IPS-15b (cell line): ENCODE measurements at regions not wholly inside any gene's neighbourhood (a gene's known extent, or its start where the extent isn't known, plus 50 kb on each side); places are given as distances from the start of the nearest gene placed in this dataset.
"Not testable (repeated sequence)": the region's sequence is repeated elsewhere in the genome, so short reads cannot be mapped to it uniquely, and the experiment has no call there.

Experiments used
- H3K27me3 ChIP-seq: one replicate; pipeline ENCODE4 v1.6.1; 2013; ENCODE audit warnings: low read length; ENCODE audit not compliant: control insufficient read depth, insufficient read depth
- H3K36me3 ChIP-seq: one replicate; pipeline ENCODE4 v1.6.1; 2013; ENCODE audit warnings: low read length; ENCODE audit not compliant: control insufficient read depth, insufficient read depth
- H3K4me1 ChIP-seq: one replicate; pipeline ENCODE4 v1.6.1; 2013; ENCODE audit warnings: mild to moderate bottlenecking, low read length; ENCODE audit not compliant: control insufficient read depth, insufficient read depth
- H3K4me3 ChIP-seq: one replicate; pipeline ENCODE4 v1.5.1; 2013; ENCODE audit warnings: low read depth, low read length
- H3K9ac ChIP-seq: one replicate; pipeline ENCODE4 v1.6.1; 2013; ENCODE audit warnings: low read depth, mild to moderate bottlenecking, low read length
- H3K9me3 ChIP-seq: one replicate; pipeline ENCODE4 v1.6.1; 2013; ENCODE audit warnings: mild to moderate bottlenecking, low read length; ENCODE audit not compliant: control insufficient read depth, insufficient read depth

DNA sequence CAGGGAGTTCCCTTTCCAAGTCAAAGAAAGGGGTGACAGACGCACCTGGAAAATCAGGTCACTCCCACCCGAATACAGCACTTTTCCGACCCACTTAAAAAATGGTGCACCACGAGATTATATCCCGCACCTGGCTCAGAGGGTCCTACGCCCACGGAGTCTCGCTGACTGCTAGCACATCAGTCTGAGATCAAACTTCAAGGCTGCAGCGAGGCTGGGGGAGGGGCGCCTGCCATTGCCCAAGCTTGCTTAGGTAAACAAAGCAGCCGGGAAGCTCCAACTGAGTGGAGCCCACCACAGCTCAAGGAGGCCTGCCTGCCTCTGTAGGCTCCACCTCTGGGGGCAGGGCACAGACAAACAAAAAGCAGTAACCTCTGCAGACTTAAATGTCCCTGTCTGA lies 277.8 kb upstream of the ARHGAP42 start:
- H3K9ac ChIP-seq, H3K4me1 ChIP-seq, H3K9me3 ChIP-seq, H3K36me3 ChIP-seq, H3K27me3 ChIP-seq, H3K4me3 ChIP-seq: not testable (repeated sequence)

- Histone ChIP-seq H3K9ac (no peak overlapping the region), H3K27me3 (no peaks in the 10 kb centered on the region), H3K4me1 (no peaks in the 10 kb centered on the region), H3K4me3 (no peak overlapping the region), H3K36me3 (no peaks in the 10 kb centered on the region), H3K9me3 (no peaks in the 10 kb centered on the region)
These were observed 267.6 kb upstream of the ARHGAP42 start for GRCh38 chr11:100419518-100419917.

DNA sequence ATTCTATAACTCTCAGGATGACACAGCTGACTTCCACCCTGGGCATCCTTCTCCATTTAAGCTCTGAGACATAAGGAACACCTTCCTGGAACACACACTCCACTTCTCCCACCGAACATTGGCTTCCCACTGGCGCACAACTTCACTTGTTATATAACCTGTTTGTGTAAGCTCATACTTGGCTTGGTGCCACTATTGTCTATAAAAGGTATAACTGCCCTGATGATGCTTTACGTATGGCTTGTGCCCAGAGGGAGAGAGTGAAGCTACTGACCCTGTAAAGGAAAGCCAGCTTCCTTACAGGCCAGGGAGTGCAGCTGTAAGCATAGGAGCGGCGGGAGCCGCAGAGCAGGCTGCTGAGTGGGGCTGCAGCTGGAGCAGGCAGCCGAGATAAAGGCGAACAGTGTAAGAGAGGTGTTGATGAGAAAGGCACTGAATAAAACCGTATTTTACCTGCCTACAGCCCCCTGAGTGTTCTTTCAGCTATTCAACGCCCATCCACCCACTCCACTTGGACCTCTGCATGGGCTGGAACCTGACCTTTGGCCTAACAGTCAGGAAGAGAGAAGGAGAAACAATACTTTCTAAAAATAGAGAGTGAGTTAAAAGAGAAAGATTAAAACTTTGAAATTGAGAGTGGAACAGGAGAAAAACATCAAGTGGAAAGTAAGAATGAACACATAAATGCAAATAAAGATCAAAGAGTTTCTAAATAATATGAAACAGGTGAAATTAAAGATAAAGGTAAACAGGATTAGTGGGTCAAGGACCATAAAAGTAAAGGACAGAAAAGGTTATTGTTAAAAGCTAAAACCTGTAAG lies 252.1 kb upstream of the ARHGAP42 start:
- Histone ChIP-seq H3K9me3 (no peaks in the 10 kb centered on the region), H3K36me3 (no peaks in the 10 kb centered on the region), H3K9ac (no peak overlapping the region)

DNA sequence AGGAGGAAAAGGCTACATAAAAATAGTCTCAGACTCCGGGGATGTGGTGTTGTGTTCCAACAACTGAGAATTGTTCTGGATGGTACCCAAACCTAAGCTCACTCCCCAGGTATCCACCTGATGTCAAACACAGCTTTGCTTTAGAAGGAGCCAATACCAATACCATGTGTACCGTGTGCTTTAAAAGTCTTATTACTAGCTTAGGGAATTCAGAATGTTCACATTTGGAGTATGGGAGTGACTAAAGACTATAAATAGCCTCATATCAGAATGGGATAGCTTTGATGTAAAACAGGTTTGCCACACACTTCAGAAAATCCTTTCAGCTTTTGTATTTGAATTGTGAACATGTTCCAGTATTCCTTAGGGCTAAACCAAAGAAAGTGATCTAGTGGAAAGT lies 248.7 kb upstream of the ARHGAP42 start:
- Histone ChIP-seq H3K27me3 (no peaks in the 10 kb centered on the region), H3K4me1 (no peaks in the 10 kb centered on the region), H3K9ac (no peak overlapping the region), H3K4me3 (no peak overlapping the region), H3K36me3 (no peaks in the 10 kb centered on the region), H3K9me3 (no peaks in the 10 kb centered on the region)

More for the DNA sequence above, 252.1 kb upstream of the ARHGAP42 start:
- no peaks in the 10 kb centered on the region for H3K27me3 ChIP-seq
- H3K4me1 ChIP-seq: no peaks in the 10 kb centered on the region
- no peak overlapping the region for H3K4me3 ChIP-seq

- Histone ChIP-seq H3K9ac (no peak overlapping the region), H3K27me3 (no peaks in the 10 kb centered on the region), H3K9me3 (no peaks in the 10 kb centered on the region), H3K36me3 (no peaks in the 10 kb centered on the region), H3K4me3 (no peak overlapping the region), H3K4me1 (no peaks in the 10 kb centered on the region)
These were observed 246.0 kb upstream of the ARHGAP42 start for GRCh38 chr11:100441086-100441485.

DNA sequence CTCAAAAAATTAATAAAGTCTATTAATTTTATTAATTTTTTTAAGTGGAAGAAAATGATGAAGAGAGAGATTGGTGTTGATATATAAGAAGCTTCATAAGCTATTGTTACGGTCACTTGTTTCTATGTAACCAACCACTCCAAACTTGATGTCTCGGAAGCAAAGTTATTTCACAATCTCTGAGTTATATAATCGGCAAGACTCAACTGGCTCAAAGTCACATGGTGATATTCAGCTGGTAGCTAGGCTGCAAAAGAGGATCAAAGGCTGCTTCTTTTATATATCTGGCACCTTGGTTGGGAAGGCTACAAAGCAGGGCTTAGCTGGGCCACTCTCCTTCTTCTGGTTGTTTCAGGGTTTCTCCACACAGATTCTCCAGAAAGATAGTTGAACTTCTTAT lies 245.1 kb upstream of the ARHGAP42 start:
- no peaks in the 10 kb centered on the region for H3K9me3 ChIP-seq
- H3K27me3 ChIP-seq: no peaks in the 10 kb centered on the region
- H3K4me1 ChIP-seq: no peaks in the 10 kb centered on the region
- no peaks in the 10 kb centered on the region for H3K36me3 ChIP-seq
- no peak overlapping the region for H3K4me3 ChIP-seq
- no peak overlapping the region for H3K9ac ChIP-seq

DNA sequence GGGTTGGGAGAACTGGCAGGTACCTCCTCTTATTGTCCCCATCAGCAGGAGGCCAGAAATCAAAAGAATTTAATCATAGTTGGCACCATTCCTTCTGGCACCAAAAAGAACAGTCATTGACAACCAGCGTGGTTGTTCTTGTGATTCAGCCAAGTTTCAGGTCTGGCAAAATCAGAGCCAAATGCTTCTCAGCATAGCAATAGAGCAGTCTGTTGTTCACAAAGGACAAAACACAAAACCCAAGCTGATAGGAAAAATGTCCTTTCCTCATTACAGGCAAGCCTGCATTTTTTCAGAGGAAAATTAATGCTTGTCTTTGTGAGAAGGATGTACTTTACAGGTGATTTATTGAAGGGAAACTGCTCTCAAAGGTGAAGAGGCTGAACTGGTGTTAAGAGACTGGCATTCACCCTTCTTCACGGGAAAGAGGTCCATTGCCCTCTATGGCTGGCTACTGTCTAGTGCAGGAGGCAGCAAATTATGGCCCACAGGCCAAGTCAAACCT lies 241.8 kb upstream of the ARHGAP42 start:
- Histone ChIP-seq H3K9me3 (no peaks in the 10 kb centered on the region), H3K9ac (no peak overlapping the region), H3K4me3 (no peak overlapping the region), H3K27me3 (no peaks in the 10 kb centered on the region), H3K4me1 (no peaks in the 10 kb centered on the region), H3K36me3 (no peaks in the 10 kb centered on the region)

DNA sequence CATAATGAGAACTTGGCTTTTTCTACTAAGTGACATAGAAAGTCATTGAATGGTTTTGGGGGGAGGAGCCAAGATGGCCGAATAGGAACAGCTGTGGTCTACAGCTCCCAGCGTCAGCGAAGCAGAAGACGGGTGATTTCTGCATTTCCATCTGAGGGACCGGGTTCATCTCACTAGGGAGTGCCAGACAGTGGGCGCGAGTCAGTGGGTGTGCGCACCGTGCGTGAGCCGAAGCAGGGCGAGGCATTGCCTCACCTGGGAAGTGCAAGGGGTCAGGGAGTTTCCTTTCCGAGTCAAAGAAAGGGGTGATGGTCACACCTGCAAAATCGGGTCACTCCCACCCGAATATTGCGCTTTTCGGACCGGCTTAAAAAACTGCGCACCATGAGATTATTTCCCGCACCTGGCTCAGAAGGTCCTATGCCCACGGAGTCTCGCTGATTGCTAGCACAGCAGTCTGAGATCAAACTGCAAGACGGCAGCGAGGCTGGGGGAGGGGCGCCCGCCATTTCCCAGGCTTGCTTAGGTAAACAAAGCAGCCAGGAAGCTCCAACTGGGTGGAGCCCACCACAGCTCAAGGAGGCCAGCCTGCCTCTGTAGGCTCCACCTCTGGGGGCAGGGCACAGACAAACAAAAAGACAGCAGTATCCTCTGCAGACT lies 235.2 kb upstream of the ARHGAP42 start:
- H3K4me3 ChIP-seq: peak overlapping the region; percentile 39

DNA sequence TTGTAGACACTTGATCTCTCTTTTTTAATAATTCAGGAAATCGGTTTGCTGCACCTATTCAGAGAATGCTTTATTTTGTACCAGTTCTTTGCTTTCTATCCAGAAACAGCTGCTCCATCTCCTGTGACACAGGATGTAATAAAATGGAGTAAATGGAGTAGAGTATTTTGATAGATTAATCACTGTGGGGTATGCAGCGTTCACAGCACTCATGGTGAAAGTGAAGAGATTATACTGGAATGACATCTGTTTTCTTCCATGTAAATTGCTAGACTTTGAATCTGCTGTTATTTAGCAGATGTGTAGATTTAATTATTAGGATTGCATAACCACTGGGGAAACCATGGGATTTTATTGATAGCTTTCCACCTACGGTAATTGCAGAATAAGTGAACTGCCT lies 227.3 kb upstream of the ARHGAP42 start:
- no peaks in the 10 kb centered on the region for H3K27me3 ChIP-seq
- no peak overlapping the region for H3K4me3 ChIP-seq
- H3K36me3 ChIP-seq: no peaks in the 10 kb centered on the region

More for the DNA sequence above, 235.2 kb upstream of the ARHGAP42 start:
- H3K9me3 ChIP-seq, H3K27me3 ChIP-seq, H3K36me3 ChIP-seq, H3K4me1 ChIP-seq: not testable (repeated sequence)
- H3K9ac ChIP-seq: peak overlapping the region; percentile 24

GRCh38 chr11:100460426-100460825 lies 226.7 kb upstream of the ARHGAP42 start:
- Histone ChIP-seq H3K4me3 (no peak overlapping the region), H3K27me3 (no peaks in the 10 kb centered on the region), H3K9ac (no peak overlapping the region), H3K9me3 (no peaks in the 10 kb centered on the region), H3K4me1 (no peaks in the 10 kb centered on the region), H3K36me3 (no peaks in the 10 kb centered on the region)

More for the DNA sequence above, 227.3 kb upstream of the ARHGAP42 start:
- Histone ChIP-seq H3K4me1 (no peaks in the 10 kb centered on the region), H3K9me3 (no peaks in the 10 kb centered on the region), H3K9ac (no peak overlapping the region)

GRCh38 chr11:100467821-100468508 lies 219.1 kb upstream of the ARHGAP42 start:
- Histone ChIP-seq H3K9me3 (no peaks in the 10 kb centered on the region), H3K36me3 (no peaks in the 10 kb centered on the region), H3K27me3 (no peaks in the 10 kb centered on the region), H3K4me3 (no peak overlapping the region), H3K4me1 (no peaks in the 10 kb centered on the region), H3K9ac (no peak overlapping the region)
